IMR-90 (cell line): ENCODE measurements at regions not wholly inside any gene's neighbourhood (a gene's known extent, or its start where the extent isn't known, plus 50 kb on each side); places are given as distances from the start of the nearest gene placed in this dataset.

Experiments used
- ATAC-seq: fragments of 200-7000 bp; cut with Tn5 transposase; 2 replicates; pipeline ENCODE4 v1.9.1; 2020; ENCODE audit warnings: low read depth, mild to moderate bottlenecking, moderate library complexity
- BruUV-seq: library from RNA; stranded (reverse); fragments of 400-500 nt; replicated peaks from 2 replicates; lab custom pipeline; 2021; lab: Mats Ljungman, UMichigan
- CTCF ChIA-PET: fragments of 300-600 bp; formaldehyde crosslinking; extraction: SDS; loops from one replicate; lab custom pipeline; 2021; ENCODE audit warnings: antibody characterized with exemption; lab: Yijun Ruan, JAX
- POLR2A ChIA-PET: fragments of 300-600 bp; sonication (Branson Sonifier 250); formaldehyde crosslinking; loops from one replicate; lab custom pipeline; 2022; ENCODE audit warnings: antibody characterized with exemption; ENCODE audit not compliant: unreplicated experiment; lab: Charles Lee
- DNase-seq: peaks from one replicate; pipeline ENCODE4 v3.0.0; 2013
- H2AFZ ChIP-seq: replicated peaks from 2 replicates; pipeline ENCODE3; 2013; ENCODE audit warnings: low read length, mild to moderate bottlenecking; ENCODE audit not compliant: poor library complexity
- H2AK5ac ChIP-seq: 2 replicates; pipeline ENCODE4 v1.6.1; 2013; ENCODE audit warnings: low read depth, low read length, inconsistent platforms
- H2AK9ac ChIP-seq: replicated peaks from 2 replicates; pipeline ENCODE3; 2013; ENCODE audit warnings: mild to moderate bottlenecking, low read depth, low read length, moderate library complexity; ENCODE audit not compliant: poor library complexity
- H2BK120ac ChIP-seq: 2 replicates; pipeline ENCODE4 v1.6.1; 2013; ENCODE audit warnings: low read depth, low read length, inconsistent platforms
- H2BK15ac ChIP-seq: 3 replicates; pipeline ENCODE4 v1.6.1; 2013; ENCODE audit warnings: low read depth, low read length, inconsistent platforms
- H2BK20ac ChIP-seq: 2 replicates; pipeline ENCODE4 v1.6.1; 2013; ENCODE audit warnings: low read depth, mild to moderate bottlenecking, inconsistent platforms, low read length, moderate library complexity
- H2BK5ac ChIP-seq: 2 replicates; pipeline ENCODE4 v1.6.1; 2013; ENCODE audit warnings: mild to moderate bottlenecking, low read depth, low read length, inconsistent platforms; ENCODE audit not compliant: poor library complexity, severe bottlenecking
- H3K14ac ChIP-seq: replicated peaks from 2 replicates; pipeline ENCODE4 v1.6.1; 2013; ENCODE audit warnings: low read depth, low read length, inconsistent platforms
- H3K18ac ChIP-seq: 2 replicates; pipeline ENCODE4 v1.6.1; 2013; ENCODE audit warnings: low read depth, low read length, control low read depth
- H3K23ac ChIP-seq: 2 replicates; pipeline ENCODE4 v1.6.1; 2013; ENCODE audit warnings: low read depth, low read length, inconsistent platforms
- H3K27ac ChIP-seq: 2 replicates; pipeline ENCODE4 v1.5.1; 2013; ENCODE audit warnings: mild to moderate bottlenecking, control low read depth, low read length; ENCODE audit not compliant: insufficient read depth
- H3K27me3 ChIP-seq: 2 replicates; pipeline ENCODE4 v1.6.1; 2013; ENCODE audit warnings: low read length; ENCODE audit not compliant: control insufficient read depth, insufficient read depth
- H3K36me3 ChIP-seq: 2 replicates; pipeline ENCODE4 v1.6.1; 2013; ENCODE audit warnings: low read length, mixed read lengths; ENCODE audit not compliant: control insufficient read depth, insufficient read depth
- H3K4ac ChIP-seq: 2 replicates; pipeline ENCODE4 v1.6.1; 2013; ENCODE audit warnings: low read depth, low read length, inconsistent platforms
- H3K4me1 ChIP-seq: 2 replicates; pipeline ENCODE4 v1.6.1; 2013; ENCODE audit warnings: low read length, mixed read lengths; ENCODE audit not compliant: control insufficient read depth, insufficient read depth
- H3K4me2 ChIP-seq: 2 replicates; pipeline ENCODE4 v1.6.1; 2013; ENCODE audit warnings: low read depth, mild to moderate bottlenecking, control low read depth, low read length, moderate library complexity
- H3K4me3 ChIP-seq: 2 replicates; pipeline ENCODE4 v1.5.1; 2013; ENCODE audit warnings: low read depth, mild to moderate bottlenecking, control low read depth, low read length, moderate library complexity; ENCODE audit not compliant: insufficient read depth
- H3K56ac ChIP-seq: 2 replicates; pipeline ENCODE4 v1.6.1; 2013; ENCODE audit warnings: low read length, inconsistent platforms; ENCODE audit not compliant: insufficient read depth; ENCODE audit errors: extremely low read depth
- H3K79me1 ChIP-seq, 2 experiments: 2 replicates each; pipeline ENCODE4 v1.6.1; 2013; ENCODE audit warnings: low read length in 2 of 2, inconsistent platforms in 1 of 2, low read depth in 1 of 2
- H3K9ac ChIP-seq: 2 replicates; pipeline ENCODE4 v1.6.1; 2013; ENCODE audit warnings: low read depth, low read length, control low read depth
- H3K9me1 ChIP-seq: 2 replicates; pipeline ENCODE4 v1.6.1; 2013; ENCODE audit warnings: low read length, inconsistent platforms; ENCODE audit not compliant: insufficient read depth
- H3K9me3 ChIP-seq: 2 replicates; pipeline ENCODE4 v1.6.1; 2013; ENCODE audit warnings: low read length; ENCODE audit not compliant: control insufficient read depth, insufficient read depth
- H4K20me1 ChIP-seq: 2 replicates; pipeline ENCODE4 v1.6.1; 2013; ENCODE audit warnings: low read length, inconsistent platforms; ENCODE audit not compliant: insufficient read depth
- H4K5ac ChIP-seq: 2 replicates; pipeline ENCODE4 v1.6.1; 2013; ENCODE audit warnings: mild to moderate bottlenecking, low read depth, low read length, control low read depth
- H4K8ac ChIP-seq, 2 experiments: 2 replicates each; pipeline ENCODE4 v1.6.1; 2013; ENCODE audit warnings: low read depth in 2 of 2, low read length in 2 of 2, control low read depth in 1 of 2, inconsistent platforms in 1 of 2
- H4K91ac ChIP-seq: 2 replicates; pipeline ENCODE4 v1.6.1; 2013; ENCODE audit warnings: low read depth, low read length, inconsistent platforms; ENCODE audit not compliant: insufficient read depth
- BHLHE40 ChIP-seq: fragments of 150-350 bp; IDR thresholded peaks from 2 replicates; pipeline ENCODE4 v1.6.1; 2016; ENCODE audit warnings: mild to moderate bottlenecking, low read depth, low read length
- CHD1 ChIP-seq: IDR thresholded peaks from 2 replicates; pipeline ENCODE4 v1.6.1; 2012; ENCODE audit warnings: low read depth, low read length, improper control_type of control experiment
- FOS ChIP-seq: fragments of 150-350 bp; IDR thresholded peaks from 2 replicates; pipeline ENCODE4 v1.6.1; 2016; ENCODE audit warnings: low read depth, low read length
- POLR2A ChIP-seq: IDR thresholded peaks from 2 replicates; pipeline ENCODE4 v1.6.1; 2012; ENCODE audit warnings: mild to moderate bottlenecking, low read depth, low read length
- RCOR1 ChIP-seq: IDR thresholded peaks from 2 replicates; pipeline ENCODE4 v1.6.1; 2012; ENCODE audit warnings: mild to moderate bottlenecking, low read length, improper control_type of control experiment; ENCODE audit not compliant: insufficient replicate concordance
- WGBS, 2 experiments: methylation state at CpG; one replicate each; pipeline versions ENCODE4 v1.1.5 to v1.1.7; 2013; ENCODE audit warnings: missing lambda C conversion rate in 2 of 2; ENCODE audit not compliant: insufficient read length in 1 of 2; ENCODE audit errors: extremely low coverage in 2 of 2; 5-methylcytosine and 5-hydroxymethylcytosine counted together
- dilution Hi-C: fragments of 300-500 bp; cut with HindIII; formaldehyde crosslinking; loops from one replicate; pipeline ENCODE4 v1.14.3; 2018; ENCODE audit warnings: low sequenced_read_pairs; ENCODE audit not compliant: unreplicated experiment
- in situ Hi-C: fragments of 300-500 bp; cut with MboI; formaldehyde crosslinking; loops from 3 replicates; pipeline ENCODE4 v1.14.3; 2019; ENCODE audit warnings: low sequenced_read_pairs, inconsistent platforms, mixed read lengths
- intact Hi-C: fragments of 100-400 bp; cut with micrococcal nuclease; formaldehyde crosslinking; loops from 2 replicates; pipeline ENCODE4 v1.10.0; 2022
- TF ChIP-seq, protein P1 (sequence below): fragments of 150-350 bp; IDR thresholded peaks from 2 replicates; pipeline ENCODE4 v1.6.1; 2016; ENCODE audit warnings: low read depth, mild to moderate bottlenecking, low read length, moderate library complexity, borderline replicate concordance
- TF ChIP-seq, protein P2 (sequence below): fragments of 150-350 bp; IDR thresholded peaks from 2 replicates; pipeline ENCODE4 v1.6.1; 2017; ENCODE audit warnings: mild to moderate bottlenecking, antibody characterized with exemption, low read length, low read depth

- intact Hi-C loops, result no loop called here
- no peak overlapping the region for H2BK15ac ChIP-seq
- no peak overlapping the region for H2AFZ ChIP-seq
- 10% methylated on average over 3 of the region's 16 CpGs; no CpG with 5 or more reads in 1 of the 2 experiments for WGBS, 2 experiments
- no peak overlapping the region for H3K4me3 ChIP-seq
- no peak overlapping the region for H2AK5ac ChIP-seq
- H2BK5ac ChIP-seq, result no peak overlapping the region
- ChIA-PET CTCF (no interaction called here), POLR2A (no interaction called here)
- TF ChIP-seq, protein P1, sequence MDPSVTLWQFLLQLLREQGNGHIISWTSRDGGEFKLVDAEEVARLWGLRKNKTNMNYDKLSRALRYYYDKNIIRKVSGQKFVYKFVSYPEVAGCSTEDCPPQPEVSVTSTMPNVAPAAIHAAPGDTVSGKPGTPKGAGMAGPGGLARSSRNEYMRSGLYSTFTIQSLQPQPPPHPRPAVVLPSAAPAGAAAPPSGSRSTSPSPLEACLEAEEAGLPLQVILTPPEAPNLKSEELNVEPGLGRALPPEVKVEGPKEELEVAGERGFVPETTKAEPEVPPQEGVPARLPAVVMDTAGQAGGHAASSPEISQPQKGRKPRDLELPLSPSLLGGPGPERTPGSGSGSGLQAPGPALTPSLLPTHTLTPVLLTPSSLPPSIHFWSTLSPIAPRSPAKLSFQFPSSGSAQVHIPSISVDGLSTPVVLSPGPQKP, result no peak
- TF ChIP-seq FOS (no peak), POLR2A (no peak), RCOR1 (no peak), BHLHE40 (no peak), CHD1 (no peak)
- TF ChIP-seq, protein P2, sequence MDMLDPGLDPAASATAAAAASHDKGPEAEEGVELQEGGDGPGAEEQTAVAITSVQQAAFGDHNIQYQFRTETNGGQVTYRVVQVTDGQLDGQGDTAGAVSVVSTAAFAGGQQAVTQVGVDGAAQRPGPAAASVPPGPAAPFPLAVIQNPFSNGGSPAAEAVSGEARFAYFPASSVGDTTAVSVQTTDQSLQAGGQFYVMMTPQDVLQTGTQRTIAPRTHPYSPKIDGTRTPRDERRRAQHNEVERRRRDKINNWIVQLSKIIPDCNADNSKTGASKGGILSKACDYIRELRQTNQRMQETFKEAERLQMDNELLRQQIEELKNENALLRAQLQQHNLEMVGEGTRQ, result no peak
- no peak overlapping the region for H2BK20ac ChIP-seq
- no peak overlapping the region for H3K18ac ChIP-seq
- H2BK120ac ChIP-seq, result no peak overlapping the region
- no peaks in the 10 kb centered on the region for H3K79me1 ChIP-seq
- no peak overlapping the region for H3K4ac ChIP-seq
- no peak overlapping the region for H2AK9ac ChIP-seq
- no peak for ATAC-seq
- H3K4me2 ChIP-seq, result no peak overlapping the region
- no peak overlapping the region for H3K9ac ChIP-seq
- no peak overlapping the region for H3K56ac ChIP-seq
- in situ Hi-C loops, result no loop called here
- dilution Hi-C loops, result no loop called here
- no peak for DNase-seq
- H3K4me1 ChIP-seq, result no peaks in the 10 kb centered on the region
- no peaks in the 10 kb centered on the region for H4K20me1 ChIP-seq
- H3K9me1 ChIP-seq, result no peaks in the 10 kb centered on the region
- no peak overlapping the region for H4K8ac ChIP-seq
- no peak overlapping the region for H3K27ac ChIP-seq
- no peaks in the 10 kb centered on the region for H3K36me3 ChIP-seq
- H4K91ac ChIP-seq, result no peak overlapping the region
- H3K27me3 ChIP-seq, result no peaks in the 10 kb centered on the region
- H3K14ac ChIP-seq, result no peak overlapping the region
- H3K9me3 ChIP-seq, result peaks cover 36% of the 10 kb centered on the region
- H4K5ac ChIP-seq, result no peak overlapping the region
- no TSS peak for BruUV-seq
- H3K23ac ChIP-seq, result no peak overlapping the region
These were observed 686.1 kb upstream of the SALL3 start for GRCh38 chr18:78293540-78293939.
